Trophoblast cell (in vitro differentiated cells and primary cell): ENCODE measurements at regions not wholly inside any gene's neighbourhood (a gene's known extent, or its start where the extent isn't known, plus 50 kb on each side); places are given as distances from the start of the nearest gene placed in this dataset.

Experiments
- DNase-seq, 2 donors: peaks; one replicate each; pipeline ENCODE4 v3.0.0-alpha.2; 2016
- H2AFZ ChIP-seq: 2 replicates; pipeline ENCODE4 v1.6.1; 2013; ENCODE audit warnings: low read length, moderate library complexity, mild to moderate bottlenecking; ENCODE audit not compliant: insufficient read depth, poor library complexity
- H2AK5ac ChIP-seq: 2 replicates; pipeline ENCODE4 v1.6.1; 2013; ENCODE audit warnings: mild to moderate bottlenecking, low read length
- H2BK120ac ChIP-seq: 2 replicates; pipeline ENCODE4 v1.6.1; 2013; ENCODE audit warnings: low read length, mild to moderate bottlenecking, moderate library complexity; ENCODE audit not compliant: insufficient read depth, poor library complexity
- H2BK12ac ChIP-seq: 2 replicates; pipeline ENCODE4 v1.6.1; 2013; ENCODE audit warnings: mild to moderate bottlenecking, low read length, moderate library complexity
- H2BK5ac ChIP-seq: 2 replicates; pipeline ENCODE4 v1.6.1; 2013; ENCODE audit warnings: low read length, low read depth, moderate library complexity, mild to moderate bottlenecking; ENCODE audit not compliant: poor library complexity
- H3K14ac ChIP-seq: 2 replicates; pipeline ENCODE4 v1.6.1; 2013; ENCODE audit warnings: mild to moderate bottlenecking, low read length
- H3K18ac ChIP-seq: 2 replicates; pipeline ENCODE4 v1.6.1; 2013; ENCODE audit warnings: mild to moderate bottlenecking, low read length
- H3K23ac ChIP-seq: 2 replicates; pipeline ENCODE4 v1.6.1; 2013; ENCODE audit warnings: low read length
- H3K27ac ChIP-seq: 2 replicates; pipeline ENCODE4 v1.5.1; 2013; ENCODE audit warnings: low read depth, mild to moderate bottlenecking, inconsistent platforms, low read length, moderate library complexity
- H3K27me3 ChIP-seq: 2 replicates; pipeline ENCODE4 v1.6.1; 2013; ENCODE audit warnings: inconsistent platforms, mild to moderate bottlenecking, low read length, moderate library complexity; ENCODE audit not compliant: insufficient read depth
- H3K36me3 ChIP-seq, 2 experiments: 1 replicate in 1 of 2; 2 replicates in 1 of 2; pipeline ENCODE4 v1.6.1; 2013; ENCODE audit warnings: low read length in 2 of 2, mild to moderate bottlenecking in 2 of 2, moderate library complexity in 1 of 2; ENCODE audit not compliant: insufficient read depth in 2 of 2, control insufficient read depth in 1 of 2
- H3K4ac ChIP-seq: 2 replicates; pipeline ENCODE4 v1.6.1; 2013; ENCODE audit warnings: low read depth, mild to moderate bottlenecking, low read length, moderate library complexity
- H3K4me1 ChIP-seq, 2 experiments: 1 replicate in 1 of 2; 2 replicates in 1 of 2; pipeline ENCODE4 v1.6.1; 2013; ENCODE audit warnings: low read length in 2 of 2, mild to moderate bottlenecking in 2 of 2, moderate library complexity in 1 of 2; ENCODE audit not compliant: insufficient read depth in 2 of 2, control insufficient read depth in 1 of 2
- H3K4me2 ChIP-seq: 2 replicates; pipeline ENCODE4 v1.6.1; 2013; ENCODE audit warnings: inconsistent platforms, mild to moderate bottlenecking, low read length, moderate library complexity
- H3K4me3 ChIP-seq: 2 replicates; pipeline ENCODE4 v1.5.1; 2013; ENCODE audit warnings: mild to moderate bottlenecking, low read depth, low read length, inconsistent platforms
- H3K79me1 ChIP-seq: one replicate; pipeline ENCODE4 v1.6.1; 2013; ENCODE audit warnings: low read length
- H3K79me2 ChIP-seq: 2 replicates; pipeline ENCODE4 v1.6.1; 2013; ENCODE audit warnings: low read length, mild to moderate bottlenecking; ENCODE audit not compliant: control insufficient read depth, insufficient read depth, poor library complexity
- H3K9ac ChIP-seq: 2 replicates; pipeline ENCODE4 v1.6.1; 2013; ENCODE audit warnings: mild to moderate bottlenecking, low read length
- H3K9me3 ChIP-seq: 2 replicates; pipeline ENCODE4 v1.6.1; 2013; ENCODE audit warnings: low read depth, mild to moderate bottlenecking, control low read depth, inconsistent platforms, low read length; ENCODE audit not compliant: insufficient read depth
- H4K12ac ChIP-seq: 2 replicates; pipeline ENCODE4 v1.6.1; 2013; ENCODE audit warnings: low read depth, mild to moderate bottlenecking, low read length, moderate library complexity
- H4K8ac ChIP-seq: 2 replicates; pipeline ENCODE4 v1.6.1; 2013; ENCODE audit warnings: low read depth, mild to moderate bottlenecking, low read length, moderate library complexity
- H4K91ac ChIP-seq: one replicate; pipeline ENCODE4 v1.6.1; 2013; ENCODE audit warnings: low read depth, mild to moderate bottlenecking, low read length, moderate library complexity
- WGBS: extraction: QIAGEN DNeasy Blood & Tissue Kit; methylation state at CpG from one replicate; pipeline ENCODE4 v1.1.7; 2013; ENCODE audit warnings: missing lambda C conversion rate; ENCODE audit not compliant: insufficient read length, insufficient coverage; ENCODE audit errors: extremely low coverage; 5-methylcytosine and 5-hydroxymethylcytosine counted together

DNA sequence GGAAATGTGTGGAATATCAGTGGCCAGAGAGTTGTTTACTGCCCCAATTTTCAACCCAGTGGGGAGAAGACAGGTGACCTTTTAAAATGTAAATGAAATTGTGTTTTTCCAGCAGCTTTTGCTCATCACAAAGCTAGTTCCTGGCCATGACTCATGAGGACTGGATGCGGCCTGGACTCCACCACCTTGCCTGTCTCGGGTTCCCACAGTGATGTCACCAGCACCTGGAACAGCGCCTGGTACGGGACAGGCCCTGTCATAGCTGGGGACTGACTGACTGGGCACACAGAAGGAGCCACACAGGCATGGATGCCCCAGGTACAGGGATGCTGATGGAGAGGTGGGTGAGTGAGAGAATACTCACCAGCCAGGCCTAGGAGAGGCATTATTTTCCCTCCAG is 277.1 kb downstream of the AJAP1 start:
- H2BK5ac ChIP-seq: no peak overlapping the region
- H4K12ac ChIP-seq: no peak overlapping the region
- no peak overlapping the region for H3K18ac ChIP-seq
- H3K9ac ChIP-seq: no peak overlapping the region
- H2BK12ac ChIP-seq: no peak overlapping the region
- peaks cover 4% of the 10 kb centered on the region for H3K9me3 ChIP-seq
- H3K4me2 ChIP-seq: no peak overlapping the region
- H3K27ac ChIP-seq: no peak overlapping the region
- H4K8ac ChIP-seq: no peak overlapping the region
- no peak overlapping the region for H3K14ac ChIP-seq
- H2BK120ac ChIP-seq: no peak overlapping the region
- H3K36me3 ChIP-seq: no peaks in the 10 kb centered on the region
- no CpG with 5 or more reads among the region's 4 CpGs for WGBS
- no peak overlapping the region for H3K4me3 ChIP-seq
- no peaks in the 10 kb centered on the region for H3K27me3 ChIP-seq
- no peaks in the 10 kb centered on the region for H3K79me1 ChIP-seq
- H2AK5ac ChIP-seq: no peak overlapping the region
- no peak overlapping the region for H2AFZ ChIP-seq
- no peak for DNase-seq
- no peak overlapping the region for H3K4ac ChIP-seq
- H3K4me1 ChIP-seq: no peaks in the 10 kb centered on the region
- no peak overlapping the region for H4K91ac ChIP-seq
- H3K23ac ChIP-seq: no peak overlapping the region
- no peaks in the 10 kb centered on the region for H3K79me2 ChIP-seq

DNA sequence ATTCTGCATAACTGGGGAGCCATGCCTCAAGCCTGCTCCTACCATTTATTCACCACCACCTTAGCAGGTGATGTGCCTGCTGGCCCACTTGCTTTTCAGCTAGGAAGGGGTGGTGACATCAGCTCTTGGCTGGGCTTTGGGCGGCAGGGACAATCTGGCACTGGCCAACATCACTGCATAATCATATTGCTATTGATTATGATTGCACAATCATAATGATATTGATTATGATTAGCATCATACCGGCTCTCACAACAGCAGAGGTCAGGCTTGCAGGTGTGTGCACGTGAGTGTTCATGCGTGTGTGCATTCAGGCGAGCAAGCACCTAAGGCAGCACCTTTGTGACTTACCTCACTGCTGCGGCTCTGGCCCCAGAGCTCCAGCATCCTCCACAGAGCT is 273.8 kb downstream of the AJAP1 start:
- Histone ChIP-seq H4K12ac (no peak overlapping the region), H2BK5ac (no peak overlapping the region)
- no peak for DNase-seq

GRCh38 chr1:4924356-4924755 is 269.9 kb downstream of the AJAP1 start:
- H2BK120ac ChIP-seq: no peak overlapping the region
- no peak overlapping the region for H3K23ac ChIP-seq
- no CpG with 5 or more reads among the region's 2 CpGs for WGBS
- no peak overlapping the region for H4K12ac ChIP-seq
- H4K8ac ChIP-seq: no peak overlapping the region
- no peaks in the 10 kb centered on the region for H3K27me3 ChIP-seq
- no peaks in the 10 kb centered on the region for H3K4me1 ChIP-seq
- no peak overlapping the region for H2BK12ac ChIP-seq
- no peak overlapping the region for H3K4ac ChIP-seq
- DNase-seq: no peak
- no peak overlapping the region for H2AK5ac ChIP-seq
- H3K9ac ChIP-seq: no peak overlapping the region
- no peak overlapping the region for H3K4me2 ChIP-seq
- H2BK5ac ChIP-seq: no peak overlapping the region
- no peak overlapping the region for H3K27ac ChIP-seq
- no peak overlapping the region for H4K91ac ChIP-seq
- H3K79me1 ChIP-seq: no peaks in the 10 kb centered on the region
- no peak overlapping the region for H3K14ac ChIP-seq
- no peaks in the 10 kb centered on the region for H3K79me2 ChIP-seq
- H3K36me3 ChIP-seq: no peaks in the 10 kb centered on the region
- H2AFZ ChIP-seq: no peak overlapping the region
- no peak overlapping the region for H3K4me3 ChIP-seq
- peaks cover 9% of the 10 kb centered on the region for H3K9me3 ChIP-seq
- no peak overlapping the region for H3K18ac ChIP-seq

More for the DNA sequence above, 273.8 kb downstream of the AJAP1 start:
- Histone ChIP-seq H3K4ac (no peak overlapping the region), H3K4me3 (no peak overlapping the region), H2BK12ac (no peak overlapping the region), H3K4me1 (no peaks in the 10 kb centered on the region), H3K79me1 (no peaks in the 10 kb centered on the region), H3K14ac (no peak overlapping the region), H3K18ac (no peak overlapping the region), H4K91ac (no peak overlapping the region), H3K9me3 (peaks cover 4% of the 10 kb centered on the region), H3K27me3 (no peaks in the 10 kb centered on the region), H3K27ac (no peak overlapping the region), H2BK120ac (no peak overlapping the region), H3K36me3 (no peaks in the 10 kb centered on the region), H3K4me2 (no peak overlapping the region), H4K8ac (no peak overlapping the region), H3K79me2 (no peaks in the 10 kb centered on the region), H3K9ac (no peak overlapping the region), H3K23ac (no peak overlapping the region), H2AFZ (no peak overlapping the region), H2AK5ac (no peak overlapping the region)
- no CpG with 5 or more reads among the region's 6 CpGs for WGBS

GRCh38 chr1:4916610-4917009 is 262.2 kb downstream of the AJAP1 start:
- no peaks in the 10 kb centered on the region for H3K79me2 ChIP-seq
- H2AFZ ChIP-seq: no peak overlapping the region
- no peak overlapping the region for H2BK5ac ChIP-seq
- DNase-seq: peak in 1 of 2 donors; percentile 1
- no peak overlapping the region for H2AK5ac ChIP-seq
- H3K18ac ChIP-seq: no peak overlapping the region
- no peak overlapping the region for H3K14ac ChIP-seq
- no peak overlapping the region for H4K91ac ChIP-seq
- H2BK120ac ChIP-seq: no peak overlapping the region
- H2BK12ac ChIP-seq: no peak overlapping the region
- no peak overlapping the region for H3K9ac ChIP-seq
- no peak overlapping the region for H3K4me3 ChIP-seq
- no peaks in the 10 kb centered on the region for H3K4me1 ChIP-seq
- H3K4me2 ChIP-seq: no peak overlapping the region
- no peaks in the 10 kb centered on the region for H3K36me3 ChIP-seq
- no peaks in the 10 kb centered on the region for H3K27me3 ChIP-seq
- H3K23ac ChIP-seq: no peak overlapping the region
- H4K8ac ChIP-seq: no peak overlapping the region
- H3K9me3 ChIP-seq: peaks cover 9% of the 10 kb centered on the region
- no peaks in the 10 kb centered on the region for H3K79me1 ChIP-seq
- 100% methylated on average over 1 of the region's 7 CpGs for WGBS
- H3K27ac ChIP-seq: no peak overlapping the region
- no peak overlapping the region for H4K12ac ChIP-seq
- H3K4ac ChIP-seq: no peak overlapping the region
